ENCODE measurements at regions not wholly inside any gene's neighbourhood (a gene's known extent, or its start where the extent isn't known, plus 50 kb on each side); places are given as distances from the start of the nearest gene placed in this dataset.

DNA sequence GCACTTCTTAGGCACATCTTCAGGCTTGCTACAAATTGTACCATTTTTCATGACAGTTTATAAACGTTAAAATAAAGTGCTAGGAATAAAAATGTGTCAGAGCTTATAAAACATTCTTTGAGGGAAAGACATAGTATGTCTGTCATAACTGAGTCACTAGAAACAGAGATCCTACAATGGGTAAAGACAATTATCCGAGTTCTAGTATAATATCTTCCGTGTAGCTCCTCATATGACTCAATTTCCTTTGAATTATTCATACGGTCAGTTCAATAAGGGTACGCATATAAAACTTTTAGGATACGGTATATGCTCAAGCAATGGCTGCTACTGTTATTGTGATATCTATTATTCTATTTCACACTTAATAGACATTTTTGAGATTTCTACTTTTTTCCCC, 349.1 kb downstream of the PCDH10 start:
- TF ChIP-seq, protein P1, sequence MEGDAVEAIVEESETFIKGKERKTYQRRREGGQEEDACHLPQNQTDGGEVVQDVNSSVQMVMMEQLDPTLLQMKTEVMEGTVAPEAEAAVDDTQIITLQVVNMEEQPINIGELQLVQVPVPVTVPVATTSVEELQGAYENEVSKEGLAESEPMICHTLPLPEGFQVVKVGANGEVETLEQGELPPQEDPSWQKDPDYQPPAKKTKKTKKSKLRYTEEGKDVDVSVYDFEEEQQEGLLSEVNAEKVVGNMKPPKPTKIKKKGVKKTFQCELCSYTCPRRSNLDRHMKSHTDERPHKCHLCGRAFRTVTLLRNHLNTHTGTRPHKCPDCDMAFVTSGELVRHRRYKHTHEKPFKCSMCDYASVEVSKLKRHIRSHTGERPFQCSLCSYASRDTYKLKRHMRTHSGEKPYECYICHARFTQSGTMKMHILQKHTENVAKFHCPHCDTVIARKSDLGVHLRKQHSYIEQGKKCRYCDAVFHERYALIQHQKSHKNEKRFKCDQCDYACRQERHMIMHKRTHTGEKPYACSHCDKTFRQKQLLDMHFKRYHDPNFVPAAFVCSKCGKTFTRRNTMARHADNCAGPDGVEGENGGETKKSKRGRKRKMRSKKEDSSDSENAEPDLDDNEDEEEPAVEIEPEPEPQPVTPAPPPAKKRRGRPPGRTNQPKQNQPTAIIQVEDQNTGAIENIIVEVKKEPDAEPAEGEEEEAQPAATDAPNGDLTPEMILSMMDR (IDR thresholded peaks at IDR 0.05), result no peak
- TF ChIP-seq MXD4 (CRISPR knock-in tag; IDR thresholded peaks at IDR 0.05; ENCODE audit: borderline replicate concordance) (no peak), NR2C2 (CRISPR knock-in tag; IDR thresholded peaks at IDR 0.05) (no peak), SMAD3 (CRISPR knock-in tag; IDR thresholded peaks at IDR 0.05; ENCODE audit: borderline replicate concordance) (no peak), CBFB (CRISPR knock-in tag; IDR thresholded peaks at IDR 0.05; ENCODE audit: low read depth) (no peak), USF2 (CRISPR knock-in tag; IDR thresholded peaks at IDR 0.05) (no peak), ZNF423 (CRISPR knock-in tag; IDR thresholded peaks at IDR 0.05) (no peak), FOXP4 (CRISPR knock-in tag; IDR thresholded peaks at IDR 0.05) (no peak)

Measured in WTC11 (cell line).